CD14-positive monocyte (primary cell): ENCODE measurements at regions not wholly inside any gene's neighbourhood (a gene's known extent, or its start where the extent isn't known, plus 50 kb on each side); places are given as distances from the start of the nearest gene placed in this dataset.

Experiments
- DNase-seq, 3 donors: peaks; one replicate each; pipeline ENCODE4 v3.0.0-alpha.2; 2011 to 2022
- H2AFZ ChIP-seq: 2 replicates; pipeline ENCODE4 v1.6.0; 2012; ENCODE audit warnings: mild to moderate bottlenecking, low read depth, low read length, inconsistent platforms; ENCODE audit not compliant: insufficient read depth, poor library complexity, severe bottlenecking
- H3K27ac ChIP-seq, 2 donors: 1 replicate in 1 of 2; 2 replicates in 1 of 2; pipeline ENCODE4 v1.5.1; 2012 to 2013; ENCODE audit warnings: low read length in 2 of 2, control low read depth in 1 of 2, inconsistent platforms in 1 of 2, low read depth in 1 of 2, mild to moderate bottlenecking in 1 of 2
- H3K27me3 ChIP-seq, 2 donors: one replicate each; pipeline versions ENCODE4 v1.6.0 to v1.6.1; 2011 to 2013; ENCODE audit warnings: low read length in 2 of 2; ENCODE audit not compliant: control insufficient read depth in 2 of 2, insufficient read depth in 2 of 2
- H3K36me3 ChIP-seq, 2 donors: replicated peaks in 1 of 2; 1 replicate in 1 of 2; 2 replicates in 1 of 2; pipeline versions ENCODE4 v1.5.1 to v1.6.1; 2012 to 2013; ENCODE audit warnings: low read length in 2 of 2, control low read depth in 1 of 2, inconsistent platforms in 1 of 2, mild to moderate bottlenecking in 1 of 2; ENCODE audit not compliant: insufficient read depth in 2 of 2, control insufficient read depth in 1 of 2
- H3K4me1 ChIP-seq, 2 donors: 1 replicate in 1 of 2; 2 replicates in 1 of 2; pipeline versions ENCODE4 v1.5.1 to v1.6.1; 2012 to 2013; ENCODE audit warnings: low read length in 2 of 2, control low read depth in 1 of 2, inconsistent platforms in 1 of 2, mild to moderate bottlenecking in 1 of 2, moderate library complexity in 1 of 2; ENCODE audit not compliant: insufficient read depth in 2 of 2, control insufficient read depth in 1 of 2
- H3K4me2 ChIP-seq: replicated peaks from 2 replicates; pipeline ENCODE3; 2012; ENCODE audit warnings: low read length, moderate library complexity, mild to moderate bottlenecking; ENCODE audit not compliant: poor library complexity, severe bottlenecking; ENCODE audit errors: extremely low read depth
- H3K4me3 ChIP-seq, 3 experiments: fragments of 200-600 bp in 1 of 3; sonication (generic) in 1 of 3; replicated peaks in 1 of 3; 1 replicate in 2 of 3; 2 replicates in 1 of 3; pipeline ENCODE4 v1.5.1; 2011 to 2013; ENCODE audit warnings: low read length in 3 of 3, mild to moderate bottlenecking in 3 of 3, control low read depth in 2 of 3, low read depth in 2 of 3, inconsistent platforms in 1 of 3, moderate library complexity in 1 of 3
- H3K79me2 ChIP-seq: 2 replicates; pipeline ENCODE4 v1.6.0; 2012; ENCODE audit warnings: mild to moderate bottlenecking, control low read depth, inconsistent platforms, low read length, moderate library complexity; ENCODE audit not compliant: insufficient read depth
- H3K9ac ChIP-seq: 2 replicates; pipeline ENCODE4 v1.6.0; 2017; ENCODE audit warnings: low read length, mild to moderate bottlenecking; ENCODE audit not compliant: insufficient read depth, poor library complexity, severe bottlenecking
- H3K9me3 ChIP-seq, 2 donors: replicated peaks in 1 of 2; 1 replicate in 1 of 2; 2 replicates in 1 of 2; pipeline versions ENCODE4 v1.5.1 to v1.6.1; 2012 to 2013; ENCODE audit warnings: low read length in 2 of 2, control low read depth in 1 of 2; ENCODE audit not compliant: control insufficient read depth in 1 of 2, insufficient read depth in 1 of 2
- H4K20me1 ChIP-seq: 2 replicates; pipeline ENCODE4 v1.6.0; 2012; ENCODE audit warnings: mild to moderate bottlenecking, low read length, control low read depth, moderate library complexity; ENCODE audit not compliant: insufficient read depth
- H3K27ac Mint-ChIP-seq, 7 donors: one replicate each; pipeline ENCODE4 v1.8.0; 2020; ENCODE audit warnings: mild to moderate bottlenecking in 7 of 7, mixed read lengths in 7 of 7, moderate library complexity in 6 of 7, inconsistent platforms in 2 of 7
- H3K27me3 Mint-ChIP-seq, 3 donors: one replicate each; pipeline ENCODE4 v1.8.0; 2021 to 2022; ENCODE audit warnings: low read depth in 3 of 3, mild to moderate bottlenecking in 3 of 3, mixed read lengths in 3 of 3, moderate library complexity in 3 of 3, inconsistent platforms in 1 of 3
- H3K36me3 Mint-ChIP-seq, 2 donors: one replicate each; pipeline ENCODE4 v1.8.0; 2020; ENCODE audit warnings: mixed read lengths in 2 of 2, inconsistent platforms in 1 of 2, mild to moderate bottlenecking in 1 of 2
- H3K4me1 Mint-ChIP-seq: one replicate; pipeline ENCODE4 v1.8.0; 2020; ENCODE audit warnings: mild to moderate bottlenecking, mixed read lengths
- H3K4me3 Mint-ChIP-seq, 2 donors: one replicate each; pipeline ENCODE4 v1.8.0; 2020; ENCODE audit warnings: mild to moderate bottlenecking in 2 of 2, mixed read lengths in 2 of 2, moderate library complexity in 1 of 2
- H3K9me3 Mint-ChIP-seq, 7 donors: one replicate each; pipeline ENCODE4 v1.8.0; 2020 to 2022; ENCODE audit warnings: mixed read lengths in 7 of 7, mild to moderate bottlenecking in 6 of 7, moderate library complexity in 6 of 7, inconsistent platforms in 2 of 7
- WGBS: methylation state at CpG from one replicate; pipeline ENCODE4 v1.1.5; 2013; ENCODE audit warnings: missing lambda C conversion rate; ENCODE audit not compliant: insufficient coverage; 5-methylcytosine and 5-hydroxymethylcytosine counted together
- intact Hi-C, 2 donors: fragments of 100-400 bp; cut with micrococcal nuclease; formaldehyde crosslinking; loops; one replicate each; pipeline versions ENCODE4 v1.15.0 to v1.15.1; 2023
- TF ChIP-seq, protein P1 (sequence below): fragments of 200-600 bp; IDR thresholded peaks from one replicate; pipeline ENCODE4 v1.8.0; 2022; ENCODE audit warnings: antibody characterized with exemption, mild to moderate bottlenecking

DNA sequence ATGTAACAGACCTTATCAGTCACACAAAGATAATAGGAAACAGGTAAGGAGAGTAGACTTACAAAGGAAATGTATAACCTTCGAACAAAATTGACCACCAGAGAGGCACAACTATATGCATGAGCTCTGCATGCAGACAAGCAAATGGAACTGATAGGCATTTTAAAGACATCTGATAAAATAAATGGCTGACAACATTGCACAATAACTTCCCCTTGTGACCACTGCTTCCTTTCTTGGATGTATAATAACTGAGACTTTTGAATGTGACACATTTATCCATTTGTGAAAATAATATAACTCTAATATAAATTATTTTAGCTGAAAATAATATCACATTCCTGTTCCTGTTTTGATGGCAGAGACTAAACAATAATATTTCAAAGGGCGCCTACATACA, 654.2 kb upstream of the STEAP1 start:
- no peak overlapping the region for H3K27ac Mint-ChIP-seq
- H3K79me2 ChIP-seq, result no peaks in the 10 kb centered on the region
- no peaks in the 10 kb centered on the region for H3K9me3 ChIP-seq

DNA sequence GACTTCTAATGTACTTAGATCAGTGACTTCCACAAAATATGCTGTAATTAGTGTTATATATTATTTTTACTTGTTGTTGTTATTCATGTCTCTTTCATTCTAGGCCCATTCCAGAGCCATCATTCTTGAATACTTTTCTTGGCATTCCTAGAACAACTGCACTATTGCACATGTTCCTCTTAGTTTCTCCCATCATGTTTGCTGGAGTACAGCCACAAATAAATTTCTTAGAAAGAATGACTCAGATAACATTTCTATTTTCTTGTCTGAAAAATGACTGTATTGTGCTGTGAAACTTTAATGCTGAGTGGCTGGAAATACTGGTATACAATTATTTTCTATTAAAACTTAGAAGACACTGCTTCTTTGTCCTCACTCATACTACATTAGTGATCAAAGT, 651.0 kb upstream of the STEAP1 start:
- DNase-seq, result no peak
- no peaks in the 10 kb centered on the region for H3K9me3 ChIP-seq
- no peak overlapping the region for H3K4me2 ChIP-seq
- H3K27ac ChIP-seq, result no peak overlapping the region
- Mint-ChIP-seq H3K27me3 (no peaks in the 10 kb centered on the region), H3K27ac (no peak overlapping the region), H3K36me3 (no peaks in the 10 kb centered on the region), H3K9me3 (peaks cover 2 to 10% (median 5%) of the 10 kb centered on the region in 7 donors), H3K4me1 (no peaks in the 10 kb centered on the region), H3K4me3 (no peak overlapping the region)
- intact Hi-C loops, result no loop called here
- H3K27me3 ChIP-seq, result no peaks in the 10 kb centered on the region
- H4K20me1 ChIP-seq, result no peaks in the 10 kb centered on the region
- no peaks in the 10 kb centered on the region for H3K36me3 ChIP-seq
- no peak overlapping the region for H3K9ac ChIP-seq
- no peaks in the 10 kb centered on the region for H3K79me2 ChIP-seq
- no peak overlapping the region for H3K4me3 ChIP-seq
- no peaks in the 10 kb centered on the region for H3K4me1 ChIP-seq
- no peak overlapping the region for H2AFZ ChIP-seq
- TF ChIP-seq, protein P1, sequence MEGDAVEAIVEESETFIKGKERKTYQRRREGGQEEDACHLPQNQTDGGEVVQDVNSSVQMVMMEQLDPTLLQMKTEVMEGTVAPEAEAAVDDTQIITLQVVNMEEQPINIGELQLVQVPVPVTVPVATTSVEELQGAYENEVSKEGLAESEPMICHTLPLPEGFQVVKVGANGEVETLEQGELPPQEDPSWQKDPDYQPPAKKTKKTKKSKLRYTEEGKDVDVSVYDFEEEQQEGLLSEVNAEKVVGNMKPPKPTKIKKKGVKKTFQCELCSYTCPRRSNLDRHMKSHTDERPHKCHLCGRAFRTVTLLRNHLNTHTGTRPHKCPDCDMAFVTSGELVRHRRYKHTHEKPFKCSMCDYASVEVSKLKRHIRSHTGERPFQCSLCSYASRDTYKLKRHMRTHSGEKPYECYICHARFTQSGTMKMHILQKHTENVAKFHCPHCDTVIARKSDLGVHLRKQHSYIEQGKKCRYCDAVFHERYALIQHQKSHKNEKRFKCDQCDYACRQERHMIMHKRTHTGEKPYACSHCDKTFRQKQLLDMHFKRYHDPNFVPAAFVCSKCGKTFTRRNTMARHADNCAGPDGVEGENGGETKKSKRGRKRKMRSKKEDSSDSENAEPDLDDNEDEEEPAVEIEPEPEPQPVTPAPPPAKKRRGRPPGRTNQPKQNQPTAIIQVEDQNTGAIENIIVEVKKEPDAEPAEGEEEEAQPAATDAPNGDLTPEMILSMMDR, result no peak

More for the DNA sequence above, 654.2 kb upstream of the STEAP1 start:
- no CpG with 5 or more reads among the region's 2 CpGs for WGBS
- H3K27ac ChIP-seq, result no peak overlapping the region
- no peaks in the 10 kb centered on the region for H4K20me1 ChIP-seq
- no peak overlapping the region for H2AFZ ChIP-seq
- peaks cover 3 to 11% (median 6%) of the 10 kb centered on the region in 7 donors for H3K9me3 Mint-ChIP-seq
- no peaks in the 10 kb centered on the region for H3K4me1 Mint-ChIP-seq
- no peak for DNase-seq
- H3K36me3 Mint-ChIP-seq, result no peaks in the 10 kb centered on the region
- H3K4me1 ChIP-seq, result no peaks in the 10 kb centered on the region
- no peak overlapping the region for H3K9ac ChIP-seq
- TF ChIP-seq, protein P1, result no peak
- no peaks in the 10 kb centered on the region for H3K36me3 ChIP-seq
- intact Hi-C loops, result no loop called here
- H3K27me3 Mint-ChIP-seq, result no peaks in the 10 kb centered on the region
- no peak overlapping the region for H3K4me3 Mint-ChIP-seq
- H3K4me3 ChIP-seq, result no peak overlapping the region
- H3K4me2 ChIP-seq, result no peak overlapping the region
- no peaks in the 10 kb centered on the region for H3K27me3 ChIP-seq
